MM.1S (cell line): ENCODE measurements at regions not wholly inside any gene's neighbourhood (a gene's known extent, or its start where the extent isn't known, plus 50 kb on each side); places are given as distances from the start of the nearest gene placed in this dataset.

ENCODE experiments used
- EZH2 ChIP-seq: fragments of 300-600 bp; sonication (generic); optimal IDR thresholded peaks from 2 replicates; pipeline ENCODE3; 2017; ENCODE audit warnings: low read depth, mild to moderate bottlenecking, antibody characterized with exemption, low read length, mixed read lengths
- EZH2phosphoT487 ChIP-seq: fragments of 300-600 bp; sonication (generic); IDR thresholded peaks from 2 replicates; pipeline ENCODE4 v1.6.1; 2018; ENCODE audit warnings: antibody characterized with exemption, low read length
- TF ChIP-seq, protein P1 (sequence below): fragments of 300-600 bp; sonication (generic); IDR thresholded peaks from 2 replicates; pipeline ENCODE4 v1.5.1; 2016; ENCODE audit warnings: antibody characterized with exemption, low read length, mixed read lengths

DNA sequence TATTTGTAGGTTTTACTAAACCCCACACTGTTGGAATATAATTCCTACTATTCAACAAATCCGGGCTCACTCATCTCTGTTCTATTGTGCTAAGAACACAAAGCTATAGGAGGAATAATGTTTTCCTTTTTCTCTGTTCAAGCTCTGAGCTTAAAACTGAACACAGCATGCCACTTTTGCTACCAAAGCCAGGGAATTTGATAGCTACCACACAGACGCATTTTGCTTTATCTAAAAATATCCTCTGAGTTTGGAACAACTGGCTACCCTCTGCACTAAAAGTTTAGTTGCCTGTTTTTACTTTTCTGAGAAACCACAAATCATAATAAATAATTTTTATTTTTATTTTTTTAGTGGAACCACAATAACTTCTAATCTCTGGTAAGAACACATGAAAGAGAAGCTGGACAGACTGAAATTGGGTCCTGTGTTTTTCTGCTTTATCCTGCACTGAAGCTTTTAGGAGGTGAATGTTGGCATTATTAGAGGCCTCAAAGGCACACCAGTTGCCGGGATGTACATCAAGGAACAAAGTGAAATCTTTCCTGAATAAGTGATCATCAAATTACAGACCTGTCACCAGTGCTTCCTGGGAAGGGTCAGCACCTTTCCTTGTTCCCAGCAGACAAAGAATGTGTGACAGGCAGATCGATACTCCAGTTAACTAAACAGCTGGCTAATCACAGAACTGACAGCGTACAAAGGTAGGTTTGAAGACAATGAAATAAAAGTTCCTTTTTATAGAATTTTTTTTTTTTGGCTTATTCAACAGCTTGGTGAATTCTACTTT lies 523.2 kb upstream of the TENM4 start:
- TF ChIP-seq, protein P1, sequence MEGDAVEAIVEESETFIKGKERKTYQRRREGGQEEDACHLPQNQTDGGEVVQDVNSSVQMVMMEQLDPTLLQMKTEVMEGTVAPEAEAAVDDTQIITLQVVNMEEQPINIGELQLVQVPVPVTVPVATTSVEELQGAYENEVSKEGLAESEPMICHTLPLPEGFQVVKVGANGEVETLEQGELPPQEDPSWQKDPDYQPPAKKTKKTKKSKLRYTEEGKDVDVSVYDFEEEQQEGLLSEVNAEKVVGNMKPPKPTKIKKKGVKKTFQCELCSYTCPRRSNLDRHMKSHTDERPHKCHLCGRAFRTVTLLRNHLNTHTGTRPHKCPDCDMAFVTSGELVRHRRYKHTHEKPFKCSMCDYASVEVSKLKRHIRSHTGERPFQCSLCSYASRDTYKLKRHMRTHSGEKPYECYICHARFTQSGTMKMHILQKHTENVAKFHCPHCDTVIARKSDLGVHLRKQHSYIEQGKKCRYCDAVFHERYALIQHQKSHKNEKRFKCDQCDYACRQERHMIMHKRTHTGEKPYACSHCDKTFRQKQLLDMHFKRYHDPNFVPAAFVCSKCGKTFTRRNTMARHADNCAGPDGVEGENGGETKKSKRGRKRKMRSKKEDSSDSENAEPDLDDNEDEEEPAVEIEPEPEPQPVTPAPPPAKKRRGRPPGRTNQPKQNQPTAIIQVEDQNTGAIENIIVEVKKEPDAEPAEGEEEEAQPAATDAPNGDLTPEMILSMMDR = no peak
- TF ChIP-seq EZH2 = no peak
- TF ChIP-seq EZH2phosphoT487 = no peak
